ENCODE measurements at regions not wholly inside any gene's neighbourhood (a gene's known extent, or its start where the extent isn't known, plus 50 kb on each side); places are given as distances from the start of the nearest gene placed in this dataset.

- TF ChIP-seq, protein P1, sequence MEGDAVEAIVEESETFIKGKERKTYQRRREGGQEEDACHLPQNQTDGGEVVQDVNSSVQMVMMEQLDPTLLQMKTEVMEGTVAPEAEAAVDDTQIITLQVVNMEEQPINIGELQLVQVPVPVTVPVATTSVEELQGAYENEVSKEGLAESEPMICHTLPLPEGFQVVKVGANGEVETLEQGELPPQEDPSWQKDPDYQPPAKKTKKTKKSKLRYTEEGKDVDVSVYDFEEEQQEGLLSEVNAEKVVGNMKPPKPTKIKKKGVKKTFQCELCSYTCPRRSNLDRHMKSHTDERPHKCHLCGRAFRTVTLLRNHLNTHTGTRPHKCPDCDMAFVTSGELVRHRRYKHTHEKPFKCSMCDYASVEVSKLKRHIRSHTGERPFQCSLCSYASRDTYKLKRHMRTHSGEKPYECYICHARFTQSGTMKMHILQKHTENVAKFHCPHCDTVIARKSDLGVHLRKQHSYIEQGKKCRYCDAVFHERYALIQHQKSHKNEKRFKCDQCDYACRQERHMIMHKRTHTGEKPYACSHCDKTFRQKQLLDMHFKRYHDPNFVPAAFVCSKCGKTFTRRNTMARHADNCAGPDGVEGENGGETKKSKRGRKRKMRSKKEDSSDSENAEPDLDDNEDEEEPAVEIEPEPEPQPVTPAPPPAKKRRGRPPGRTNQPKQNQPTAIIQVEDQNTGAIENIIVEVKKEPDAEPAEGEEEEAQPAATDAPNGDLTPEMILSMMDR (conservative IDR thresholded peaks at IDR 0.05; ENCODE audit: low read depth, low read length), result no peak
- H3K4me3 ChIP-seq (ENCODE audit: low read length), result no peak overlapping the region
- DNase-seq (ENCODE audit: low read depth), result no peak
Measured at GRCh38 chr20:52787962-52788361, 184.2 kb upstream of the TSHZ2 start.

DNA sequence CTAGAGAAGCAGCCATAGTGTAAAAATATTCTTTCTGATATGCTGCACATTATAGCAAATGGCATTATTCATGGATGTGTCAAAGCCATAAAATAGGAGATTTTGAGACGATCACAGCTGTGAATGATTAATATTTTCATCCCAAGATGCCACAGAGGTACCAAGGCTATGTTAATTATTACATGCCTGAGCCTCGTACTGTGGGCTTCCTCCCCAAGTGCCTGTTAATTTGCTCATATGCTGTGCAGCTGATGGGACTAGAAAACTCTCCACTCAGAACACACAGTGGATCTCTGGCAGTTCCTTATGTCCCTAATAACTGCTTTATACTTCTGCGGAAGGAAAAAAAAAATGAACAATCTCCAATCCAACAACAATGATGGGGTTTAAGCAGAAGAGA, 184.9 kb upstream of the TSHZ2 start:
- no peak for DNase-seq (ENCODE audit: low read depth)
- TF ChIP-seq, protein P1 (conservative IDR thresholded peaks at IDR 0.05; ENCODE audit: low read depth, low read length), result no peak
- H3K4me3 ChIP-seq (ENCODE audit: low read length), result no peak overlapping the region

GRCh38 chr20:52785679-52786078, 186.5 kb upstream of the TSHZ2 start:
- TF ChIP-seq, protein P1 (conservative IDR thresholded peaks at IDR 0.05; ENCODE audit: low read depth, low read length), result no peak
- no peak overlapping the region for H3K4me3 ChIP-seq (ENCODE audit: low read length)
- no peak for DNase-seq (ENCODE audit: low read depth)

DNA sequence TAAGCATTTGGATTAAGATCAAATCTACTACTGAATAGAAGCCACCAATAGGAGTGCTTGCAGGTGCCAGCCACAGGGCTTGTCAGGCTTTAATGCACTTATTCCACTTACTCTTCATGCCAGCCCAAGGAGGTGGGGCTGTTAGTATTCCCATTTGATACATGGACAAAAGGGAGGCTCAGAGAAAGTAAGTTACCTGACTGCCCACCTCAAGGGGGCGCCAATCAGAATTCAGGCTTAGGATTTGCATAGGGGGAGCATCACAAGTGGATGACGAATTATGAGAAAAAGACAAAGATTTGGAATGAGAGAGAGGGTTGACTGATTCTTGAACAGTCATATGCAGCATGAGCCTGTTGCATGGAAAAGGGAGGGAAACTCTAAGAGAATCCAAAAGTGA, 188.4 kb upstream of the TSHZ2 start:
- H3K4me3 ChIP-seq (ENCODE audit: low read length), result no peak overlapping the region
- TF ChIP-seq, protein P1 (conservative IDR thresholded peaks at IDR 0.05; ENCODE audit: low read depth, low read length), result peak; percentile 34
- no peak for DNase-seq (ENCODE audit: low read depth)

DNA sequence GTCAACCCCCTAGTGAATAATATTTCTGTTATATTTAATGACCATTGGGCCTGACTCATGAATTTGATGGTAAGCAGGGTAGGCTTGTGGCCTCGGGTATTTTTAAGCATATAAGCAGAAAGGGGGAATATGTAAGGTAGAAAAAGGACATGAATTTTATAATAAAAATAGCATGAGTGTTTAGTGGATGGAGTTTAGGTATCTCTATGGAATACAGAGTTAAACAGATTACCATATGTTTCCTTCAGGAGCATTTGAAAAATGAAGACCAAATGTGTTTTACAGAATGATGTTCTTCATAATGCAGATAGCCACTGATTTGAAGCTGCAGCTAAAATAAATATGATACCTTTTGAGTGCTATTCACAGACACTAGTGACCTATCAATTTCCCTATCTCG, 191.7 kb upstream of the TSHZ2 start:
- no peak overlapping the region for H3K4me3 ChIP-seq (ENCODE audit: low read length)
- DNase-seq (ENCODE audit: low read depth), result no peak
- TF ChIP-seq, protein P1 (conservative IDR thresholded peaks at IDR 0.05; ENCODE audit: low read depth, low read length), result no peak

DNA sequence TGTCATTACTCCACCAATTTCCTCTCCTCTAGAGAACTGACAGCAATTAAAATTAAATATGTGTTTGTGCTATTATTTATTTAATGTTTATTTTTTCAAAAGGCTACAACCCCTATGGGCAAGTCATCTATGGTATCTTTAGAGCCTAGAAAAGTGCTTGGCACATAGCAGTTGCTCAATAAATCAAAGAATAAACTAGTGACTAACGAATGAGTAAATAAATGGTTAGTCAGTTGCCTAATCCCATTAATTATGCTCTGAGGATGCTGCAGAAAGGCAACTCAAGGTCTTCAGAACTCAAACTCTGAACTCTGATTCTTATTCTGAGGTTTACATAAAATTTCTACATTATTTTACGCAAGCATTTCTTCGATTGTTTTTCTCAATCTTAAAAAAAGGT, 193.0 kb upstream of the TSHZ2 start:
- TF ChIP-seq, protein P1 (conservative IDR thresholded peaks at IDR 0.05; ENCODE audit: low read depth, low read length), result no peak
- H3K4me3 ChIP-seq (ENCODE audit: low read length), result no peak overlapping the region
- DNase-seq (ENCODE audit: low read depth), result no peak

- TF ChIP-seq, protein P1 (conservative IDR thresholded peaks at IDR 0.05; ENCODE audit: low read depth, low read length), result no peak
- no peak for DNase-seq (ENCODE audit: low read depth)
Measured at GRCh38 chr20:52777171-52777570, 195.0 kb upstream of the TSHZ2 start.

More at GRCh38 chr20:52777171-52777570, 195.0 kb upstream of the TSHZ2 start:
- H3K4me3 ChIP-seq (ENCODE audit: low read length), result no peak overlapping the region
